NCI-H69 (cell line): ENCODE measurements at regions not wholly inside any gene's neighbourhood (a gene's known extent, or its start where the extent isn't known, plus 50 kb on each side); places are given as distances from the start of the nearest gene placed in this dataset.
A peak's percentile ranks its signal among the peaks of the same experiment; 100 is the strongest.

Source experiments
- DNase-seq: peaks from one replicate; lab custom pipeline; 2025; lab: John Stamatoyannopoulos, UW

DNA sequence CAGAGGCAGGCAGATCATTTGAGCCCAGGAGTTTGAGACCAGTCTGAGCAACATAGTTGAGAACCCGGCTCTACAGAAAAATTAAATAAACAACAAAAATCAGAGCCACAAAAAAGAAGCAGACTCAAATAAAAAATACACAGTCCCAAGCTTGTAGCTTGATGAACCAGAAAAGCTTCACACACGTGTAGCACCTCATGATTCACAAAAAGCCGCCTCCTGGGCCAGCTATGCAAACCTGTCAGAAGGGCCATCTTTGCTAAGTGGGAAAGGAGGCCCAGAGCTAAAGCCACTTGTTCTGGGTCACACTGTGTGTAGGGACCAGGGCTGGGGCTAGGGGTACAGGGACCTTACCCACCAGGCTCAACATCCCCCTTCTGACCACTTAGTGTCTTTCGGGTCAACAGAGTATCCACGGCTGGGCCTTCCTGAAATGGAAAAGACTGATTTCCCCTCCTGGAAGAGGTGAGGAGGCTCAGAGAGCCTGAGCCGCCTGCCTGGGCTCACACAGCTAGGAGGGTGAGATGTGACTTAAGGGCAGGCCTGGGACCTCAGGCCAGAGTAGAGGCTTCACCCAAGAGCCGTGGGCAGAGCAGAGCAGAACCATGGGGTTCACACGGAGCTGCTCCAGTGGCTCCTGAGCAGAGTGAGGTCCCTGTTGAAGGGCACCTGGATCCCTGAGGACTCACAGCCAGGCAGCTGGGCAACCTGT lies 269.6 kb downstream of the PARN start:
- DNase-seq: no peak

GRCh38 chr16:14358697-14359305 lies 271.3 kb downstream of the PARN start:
- DNase-seq: no peak

- no peak for DNase-seq
These were observed 272.7 kb downstream of the PARN start for GRCh38 chr16:14357328-14357727.

DNA sequence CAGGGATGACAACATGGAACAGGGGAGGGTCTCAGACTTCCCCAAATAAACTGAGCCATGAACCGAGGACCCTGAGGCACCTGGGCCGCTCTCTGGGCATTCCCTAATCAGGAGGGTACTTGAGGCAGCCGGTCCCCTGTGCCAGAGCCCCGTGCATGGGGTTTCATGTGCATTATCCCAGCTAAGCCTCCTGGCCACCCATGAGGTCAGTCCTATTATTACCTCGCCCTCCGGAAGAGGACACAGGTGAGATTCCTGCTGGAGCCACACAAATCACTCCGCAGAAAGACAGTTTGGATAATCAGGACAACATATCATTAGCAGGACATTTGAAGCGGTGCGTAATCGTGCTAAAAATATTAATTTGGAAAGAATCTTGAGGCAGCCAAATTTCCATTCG lies 274.0 kb downstream of the PARN start:
- DNase-seq: peak; percentile 48

DNA sequence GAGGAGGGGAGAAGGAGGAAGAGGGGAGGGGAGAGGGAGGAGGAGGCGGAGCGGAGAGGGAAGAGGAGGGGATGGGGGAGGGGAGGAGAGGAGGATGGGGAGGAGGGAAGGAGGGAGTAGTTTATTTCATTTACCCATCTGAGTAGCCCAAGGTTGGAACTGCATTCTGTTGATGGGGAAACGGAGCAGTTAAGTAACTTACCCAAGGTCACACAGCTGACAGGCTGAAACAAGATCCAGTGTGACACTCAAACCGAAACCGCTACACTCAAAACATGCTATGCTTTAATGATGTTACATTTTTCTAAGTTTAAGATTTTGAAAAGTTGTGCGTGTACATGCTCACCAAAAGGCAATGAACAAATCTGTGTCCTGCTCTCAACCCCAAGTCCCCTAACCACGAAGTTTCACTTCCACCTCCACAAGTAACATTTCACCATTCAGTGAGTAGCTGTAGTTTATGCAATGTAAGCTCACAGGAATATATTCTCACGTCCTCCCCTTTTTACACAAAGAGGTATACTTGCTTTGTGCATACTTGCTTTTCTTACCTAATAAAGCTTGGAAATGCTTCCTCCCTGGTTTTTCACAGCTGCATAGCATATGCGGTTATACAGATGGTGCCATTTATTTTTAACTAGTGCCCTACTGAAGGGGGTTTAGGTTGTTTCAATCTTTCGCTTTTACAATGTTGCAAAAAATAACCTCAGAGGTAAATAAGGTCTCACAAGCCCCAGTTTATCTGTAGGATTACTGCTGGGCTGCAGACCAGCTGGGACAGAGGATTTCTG lies 275.3 kb downstream of the PARN start:
- DNase-seq: peak; percentile 27

DNA sequence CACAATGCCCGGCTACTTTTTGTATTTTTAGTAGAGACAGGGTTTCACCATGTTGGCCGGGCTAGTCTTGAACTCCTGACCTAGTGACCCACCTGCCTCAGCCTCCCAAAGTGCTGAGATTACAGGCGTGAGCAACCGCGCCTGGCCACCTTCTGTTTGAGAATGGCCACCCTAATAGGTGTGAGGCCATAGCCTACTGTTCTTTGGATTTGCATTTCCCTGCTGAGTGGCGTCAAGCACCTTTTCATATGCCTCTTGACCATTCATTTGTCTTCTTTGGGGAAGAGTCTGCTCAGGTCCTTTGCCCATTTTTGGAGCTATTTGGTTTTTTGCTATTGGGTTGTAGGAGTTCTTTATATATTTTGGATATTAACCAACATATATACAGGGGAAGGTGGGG lies 276.7 kb downstream of the PARN start:
- no peak for DNase-seq

GRCh38 chr16:14351647-14352046 lies 278.4 kb downstream of the PARN start:
- no peak for DNase-seq

GRCh38 chr16:14350626-14351025 lies 279.4 kb downstream of the PARN start:
- DNase-seq: no peak

DNA sequence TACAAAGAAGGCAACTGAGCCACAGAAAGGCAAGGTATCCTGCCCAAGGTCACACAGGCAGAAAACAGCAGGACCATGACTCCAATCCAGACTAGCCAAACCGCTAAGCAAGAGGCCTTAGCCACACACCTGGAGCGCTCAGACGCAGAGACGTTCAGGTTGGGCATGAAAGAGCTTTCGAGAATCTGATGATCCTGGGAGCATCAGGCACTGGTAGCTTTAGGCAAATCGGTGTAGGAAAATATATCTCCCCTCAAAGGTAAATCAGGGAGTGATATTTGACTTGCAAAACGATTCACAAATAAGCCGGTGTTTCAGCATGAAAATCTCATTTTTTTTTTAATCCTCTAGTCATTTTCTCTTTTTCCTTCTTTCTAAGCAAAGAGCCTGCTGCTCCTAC lies 279.0 kb downstream of the MRTFB start:
- DNase-seq: no peak

DNA sequence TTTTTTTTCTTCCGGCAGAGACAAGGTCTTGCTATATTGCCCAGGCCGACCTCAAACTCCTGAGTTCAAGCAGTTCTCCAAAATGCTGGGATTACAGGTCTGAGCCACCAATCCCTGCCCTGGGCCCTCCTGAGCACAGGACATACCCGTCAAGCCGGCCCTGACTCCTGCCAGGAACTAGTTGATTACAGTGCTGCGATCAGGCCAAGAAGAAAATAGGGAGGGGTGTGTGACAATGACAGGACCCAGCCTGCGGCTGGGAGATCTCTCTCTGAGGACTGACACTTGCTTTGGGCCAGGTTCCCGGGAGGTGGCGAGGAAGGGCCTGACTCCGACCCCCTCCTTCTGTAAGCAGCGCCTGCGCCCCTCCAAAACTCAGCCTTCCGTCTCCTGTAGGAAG lies 276.6 kb downstream of the MRTFB start:
- DNase-seq: no peak

- DNase-seq: no peak
These were observed 275.4 kb downstream of the MRTFB start for GRCh38 chr16:14346278-14347142.

DNA sequence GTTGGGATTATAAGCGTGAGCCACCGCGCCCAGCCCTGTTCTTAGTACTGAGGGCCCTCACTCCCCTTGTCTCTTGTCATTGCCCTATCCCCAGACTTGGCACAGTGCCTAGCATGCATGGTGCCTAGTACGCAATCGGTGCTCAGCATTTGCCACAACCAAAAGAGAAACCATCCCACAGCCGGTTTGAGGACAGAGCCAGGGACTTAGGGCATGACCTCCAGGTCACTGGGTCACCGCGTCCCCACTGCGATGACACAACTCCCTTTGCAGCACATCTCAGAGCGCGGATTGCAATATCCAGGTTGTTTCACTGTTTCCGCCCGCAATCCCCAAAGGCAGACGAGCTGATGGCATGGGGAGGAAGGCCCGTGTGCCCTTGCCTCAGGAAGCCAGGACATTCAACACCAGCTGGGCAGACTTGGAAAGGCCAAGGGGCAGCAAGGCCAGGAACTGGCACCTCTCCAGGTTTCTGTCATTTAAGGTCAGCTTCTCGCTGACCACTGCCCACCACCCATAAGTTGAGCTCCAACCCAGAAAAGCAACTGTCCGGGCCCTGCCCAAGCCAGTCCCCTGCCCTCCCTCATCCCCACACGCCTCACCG lies 274.5 kb downstream of the MRTFB start:
- no peak for DNase-seq

DNA sequence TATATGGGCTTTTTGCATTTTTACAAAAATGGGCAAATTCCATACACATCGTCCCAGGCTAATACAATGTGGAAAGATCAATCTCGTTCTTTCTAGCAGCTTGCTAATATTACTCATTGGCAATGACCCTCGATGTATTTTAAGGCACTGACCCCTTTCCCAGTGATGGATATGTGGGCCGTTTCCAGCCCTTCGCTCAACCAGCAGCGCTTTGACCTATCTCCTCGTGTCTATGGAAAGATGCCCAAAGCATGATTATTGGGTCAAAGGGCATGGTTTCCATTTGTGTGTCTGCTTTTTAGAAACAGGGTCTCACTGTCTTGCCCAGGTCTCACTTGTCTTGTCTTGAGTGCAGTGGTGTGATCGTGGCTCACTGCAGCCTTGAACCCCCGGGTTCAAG lies 273.8 kb downstream of the MRTFB start:
- DNase-seq: no peak

- peak; percentile 69 for DNase-seq
These were observed 273.2 kb downstream of the MRTFB start for GRCh38 chr16:14344292-14344691.

DNA sequence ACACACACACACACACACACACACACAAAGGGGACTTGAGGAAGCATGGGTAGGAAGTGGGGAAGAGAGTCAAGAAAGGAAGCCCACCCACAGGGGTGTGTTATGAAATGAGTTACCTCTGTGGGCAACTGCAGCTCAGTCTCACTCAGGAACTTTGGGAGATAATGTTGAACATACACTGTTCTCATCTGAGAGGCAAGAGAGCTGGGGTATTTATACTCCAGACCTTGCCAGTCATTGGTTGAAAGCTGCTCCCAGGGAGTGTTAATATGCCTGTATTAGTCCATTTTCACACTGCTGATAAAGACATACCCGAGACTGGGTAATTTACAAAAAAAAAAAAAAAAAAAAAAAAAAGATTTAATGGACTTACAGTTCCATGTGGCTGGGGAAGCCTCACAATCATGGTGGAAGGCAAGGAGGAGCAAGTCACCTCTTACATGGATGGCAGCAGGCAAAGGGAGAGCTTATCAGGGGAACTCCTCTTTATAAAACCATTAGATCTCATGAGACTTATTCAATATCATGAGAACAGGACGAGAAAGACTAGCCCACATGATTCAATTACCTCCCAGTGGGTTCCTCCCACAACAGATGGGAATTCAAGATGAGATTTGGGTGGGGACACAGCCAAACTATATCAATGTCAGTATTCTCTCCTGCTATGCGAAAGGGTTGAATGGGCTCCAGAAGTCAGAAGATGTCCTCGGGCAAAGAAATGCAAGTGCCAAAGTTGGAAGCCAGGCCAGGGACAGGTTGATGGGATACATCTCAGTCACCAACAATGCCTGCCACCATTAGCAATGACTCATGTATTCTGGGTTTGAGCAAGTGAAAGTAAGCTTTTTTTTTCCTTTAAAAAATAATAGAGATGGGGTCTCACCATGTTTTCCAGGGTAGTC lies 270.5 kb downstream of the MRTFB start:
- DNase-seq: no peak

GRCh38 chr16:14339694-14340093 lies 268.6 kb downstream of the MRTFB start:
- no peak for DNase-seq

DNA sequence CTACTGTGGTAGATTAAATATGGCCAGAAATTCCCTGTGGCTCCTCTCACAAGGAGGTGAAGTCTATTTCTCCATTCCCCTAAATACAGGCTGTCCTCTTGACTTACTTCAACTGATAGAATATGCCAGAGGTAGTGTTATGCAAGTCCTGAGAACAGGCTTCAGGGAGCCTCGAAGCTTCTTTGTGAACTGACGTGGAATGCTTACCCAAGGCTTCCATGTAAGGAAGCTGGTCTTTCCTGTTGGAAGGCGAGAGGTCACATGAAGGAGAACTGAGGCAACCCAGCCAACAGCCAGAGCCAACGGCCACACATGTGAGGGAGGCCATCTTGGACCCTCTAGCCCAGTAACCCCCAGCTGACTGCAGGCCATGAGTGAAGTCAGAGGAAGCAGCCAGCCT lies 267.9 kb downstream of the MRTFB start:
- no peak for DNase-seq

- no peak for DNase-seq
These were observed 267.1 kb downstream of the MRTFB start for GRCh38 chr16:14338236-14338635.

- no peak for DNase-seq
These were observed 266.4 kb downstream of the MRTFB start for GRCh38 chr16:14337303-14338191.

DNA sequence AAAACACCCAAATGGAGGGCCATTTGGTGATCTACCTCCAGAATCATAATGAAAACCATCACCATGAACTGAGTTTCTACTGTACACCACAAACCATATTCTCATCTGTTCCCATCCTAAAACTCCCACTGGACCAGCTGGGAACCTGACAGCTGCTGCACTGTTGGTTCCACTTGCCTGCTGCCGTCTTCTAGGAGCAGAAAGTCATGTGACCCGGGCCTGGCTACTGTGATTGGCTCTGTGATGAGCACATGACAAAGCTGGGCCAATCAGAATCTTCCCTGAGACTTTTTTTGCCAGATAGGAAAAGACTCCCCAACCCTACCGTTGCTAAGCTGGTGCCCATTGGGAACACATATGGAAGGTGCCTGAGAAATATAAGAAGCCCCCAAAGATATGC lies 264.2 kb downstream of the MRTFB start:
- DNase-seq: no peak
